HG03097 (cell line): ENCODE measurements at regions not wholly inside any gene's neighbourhood (a gene's known extent, or its start where the extent isn't known, plus 50 kb on each side); places are given as distances from the start of the nearest gene placed in this dataset.
"Not testable (repeated sequence)": the region's sequence is repeated elsewhere in the genome, so short reads cannot be mapped to it uniquely, and the experiment has no call there.

Source experiments
- ATAC-seq: cut with Tn5 transposase; IDR thresholded peaks from one replicate; pipeline ENCODE4 v1.9.1; 2021; ENCODE audit not compliant: unreplicated experiment, low FRiP score

DNA sequence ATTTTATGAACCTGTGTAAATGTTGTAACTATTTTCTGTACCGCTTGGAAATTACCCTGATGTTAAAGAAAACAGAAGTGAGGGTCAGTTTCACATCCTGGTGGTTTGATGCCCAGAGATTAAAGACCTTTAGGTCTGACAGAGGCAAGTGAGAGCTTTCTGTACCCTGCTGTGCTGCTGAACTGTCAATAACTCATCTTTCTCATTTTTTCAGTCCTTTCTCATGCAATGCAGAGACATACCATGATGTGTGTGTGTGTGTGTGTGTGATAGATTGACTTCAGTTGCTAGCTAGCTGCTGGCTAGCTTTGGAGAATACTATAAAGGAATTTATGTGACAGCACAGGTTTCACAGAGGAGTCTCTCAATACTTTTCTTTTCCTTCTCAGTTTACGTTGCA lies 2025.6 kb upstream of the LRRTM1 start:
- no peak for ATAC-seq

DNA sequence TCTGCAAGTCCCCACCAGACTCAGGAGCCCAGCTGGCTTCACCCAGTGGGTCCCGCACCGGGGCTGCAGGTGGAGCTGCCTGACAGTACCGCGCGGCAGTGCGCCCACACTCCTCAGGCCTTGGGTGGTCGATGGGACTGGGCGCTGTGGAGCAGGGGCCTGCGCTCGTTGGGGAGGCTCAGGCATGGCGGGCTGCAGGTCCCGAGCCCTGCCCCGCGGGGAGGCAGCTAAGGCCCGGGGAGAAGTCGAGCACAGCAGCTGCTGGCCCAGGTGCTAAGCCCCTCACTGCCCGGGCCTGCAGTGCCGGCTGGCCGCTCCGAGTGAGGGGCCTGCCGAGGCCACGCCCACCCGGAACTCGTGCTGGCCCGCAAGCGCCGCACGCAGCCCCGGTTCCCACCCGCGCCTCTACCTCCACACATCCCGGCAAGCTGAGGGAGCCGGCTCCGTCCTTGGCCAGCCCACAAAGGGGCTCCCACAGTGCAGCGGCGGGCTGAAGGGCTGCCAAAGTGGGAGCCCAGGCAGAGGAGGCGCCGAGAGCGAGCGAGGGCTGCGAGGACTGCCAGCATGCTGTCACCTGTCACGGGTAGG lies 2021.7 kb upstream of the LRRTM1 start:
- not testable (repeated sequence) for ATAC-seq

DNA sequence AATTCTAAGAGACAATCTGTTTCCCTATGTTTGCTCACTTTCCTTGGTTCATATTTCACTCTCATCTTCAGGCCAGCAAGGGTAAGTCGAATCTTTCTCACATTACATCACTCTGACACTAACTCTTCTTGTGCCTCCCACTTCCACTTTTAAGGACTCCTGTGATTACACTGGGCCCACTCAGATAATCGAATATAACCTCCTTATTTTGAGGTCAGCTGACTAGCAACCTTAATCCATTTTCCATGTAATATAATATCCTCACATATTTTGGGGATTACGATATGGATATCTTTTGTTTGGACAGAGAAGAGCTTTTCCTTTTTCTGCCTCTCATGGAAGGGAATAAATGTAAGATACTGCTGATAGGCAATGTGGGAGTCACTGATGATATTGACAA lies 2015.7 kb upstream of the LRRTM1 start:
- ATAC-seq: no peak

DNA sequence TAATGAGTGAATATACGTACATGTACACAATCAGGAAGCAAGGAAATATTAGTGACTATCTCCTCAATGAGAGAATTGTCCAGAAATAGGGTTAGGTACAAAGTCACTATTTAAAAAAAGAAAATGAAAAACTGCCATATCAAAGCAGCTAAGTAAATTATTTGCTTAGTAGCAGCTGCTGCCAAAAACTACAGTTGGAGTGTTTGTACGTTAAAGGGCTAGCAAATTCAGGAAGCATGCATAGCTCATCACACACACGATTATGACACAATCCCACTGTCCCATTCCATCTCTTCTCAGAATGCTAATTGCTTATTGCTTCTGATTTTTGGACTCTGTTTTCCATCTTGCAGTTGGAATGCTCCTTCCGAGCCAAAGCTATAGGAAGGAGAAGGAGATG lies 2012.5 kb upstream of the LRRTM1 start:
- no peak for ATAC-seq

DNA sequence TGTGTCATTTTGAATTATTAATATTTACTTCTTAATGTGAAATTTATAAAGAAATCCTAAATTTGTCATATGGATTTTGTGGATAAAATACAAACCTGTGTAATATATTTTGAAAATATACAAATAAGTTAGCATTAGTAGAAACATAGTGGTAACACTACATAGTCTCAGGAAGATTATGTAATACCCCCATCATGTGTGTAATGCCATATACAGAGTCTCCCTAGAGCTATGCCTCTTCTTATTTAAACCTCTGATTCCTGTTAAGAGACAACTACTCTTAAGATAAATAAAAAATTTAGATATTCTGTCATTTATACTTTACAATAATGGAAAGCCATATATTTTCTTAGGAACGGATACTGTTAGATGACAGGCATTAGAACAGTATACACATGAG lies 2012.0 kb upstream of the LRRTM1 start:
- no peak for ATAC-seq

DNA sequence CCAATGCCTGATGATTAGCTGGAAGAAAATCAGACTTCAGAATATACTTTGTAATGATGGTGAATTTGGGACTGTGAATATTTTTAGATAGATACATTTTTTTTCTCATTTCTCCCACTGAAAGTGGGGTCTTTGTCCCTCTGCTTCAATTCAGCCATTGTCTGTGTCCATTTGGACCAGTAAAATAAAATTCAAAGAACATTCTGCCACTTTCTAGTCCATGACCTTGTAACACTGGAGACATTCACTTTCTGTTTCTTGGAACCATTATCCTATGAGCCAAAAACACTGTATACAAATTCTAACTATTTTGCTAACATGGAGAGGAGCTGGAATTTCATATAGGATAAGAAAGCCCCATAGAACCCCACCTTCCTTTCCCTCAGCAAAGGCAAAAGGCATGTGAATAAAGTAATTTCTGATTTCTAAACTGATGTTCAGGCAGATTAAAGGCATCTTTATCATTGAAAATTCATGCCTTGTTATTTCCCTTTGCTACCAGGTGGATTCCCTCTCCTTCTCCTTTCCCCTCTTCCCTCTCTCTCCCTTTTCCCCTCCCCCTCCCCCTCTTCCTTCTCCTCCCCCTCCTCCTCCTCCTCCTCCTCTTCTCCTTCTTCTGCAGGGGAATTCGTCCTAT lies 2010.4 kb upstream of the LRRTM1 start:
- ATAC-seq: no peak

DNA sequence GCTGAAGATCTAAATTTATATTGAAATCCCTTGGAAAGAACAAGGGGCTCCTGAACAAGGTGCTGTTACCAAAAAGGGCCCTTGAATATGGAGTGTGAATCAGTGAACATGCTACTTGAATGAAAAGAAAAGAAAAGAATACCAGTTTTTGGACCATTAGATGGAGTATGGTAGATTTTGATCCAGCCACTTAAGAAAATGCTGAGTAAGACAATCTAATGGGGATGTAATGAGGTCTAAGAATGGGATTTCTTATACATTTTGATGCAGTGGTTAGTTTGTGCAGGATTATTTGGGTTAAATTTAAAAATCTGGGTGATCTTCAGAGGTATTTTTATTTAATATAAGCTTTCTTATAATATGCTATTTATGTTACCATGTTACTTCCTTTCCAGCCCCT lies 2003.0 kb upstream of the LRRTM1 start:
- no peak for ATAC-seq

DNA sequence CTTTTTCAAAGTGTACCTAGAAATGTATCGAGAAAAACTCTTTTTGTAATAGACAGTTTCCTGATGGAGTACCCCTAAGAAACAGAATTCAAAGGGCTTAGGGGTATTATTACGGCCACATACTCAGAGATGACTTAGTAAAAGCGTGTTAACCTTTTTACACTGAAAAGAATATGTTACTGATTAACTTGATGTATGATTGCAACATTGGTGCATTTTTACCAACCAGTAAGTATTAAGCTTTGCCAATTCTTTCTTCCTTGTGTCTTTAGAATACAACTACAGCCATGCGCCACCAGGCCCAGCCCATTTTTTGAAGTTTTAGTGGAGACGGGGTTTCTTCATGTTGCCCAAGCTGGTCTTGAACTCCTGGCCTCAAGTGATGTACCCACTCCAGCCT lies 1997.0 kb upstream of the LRRTM1 start:
- ATAC-seq: no peak

DNA sequence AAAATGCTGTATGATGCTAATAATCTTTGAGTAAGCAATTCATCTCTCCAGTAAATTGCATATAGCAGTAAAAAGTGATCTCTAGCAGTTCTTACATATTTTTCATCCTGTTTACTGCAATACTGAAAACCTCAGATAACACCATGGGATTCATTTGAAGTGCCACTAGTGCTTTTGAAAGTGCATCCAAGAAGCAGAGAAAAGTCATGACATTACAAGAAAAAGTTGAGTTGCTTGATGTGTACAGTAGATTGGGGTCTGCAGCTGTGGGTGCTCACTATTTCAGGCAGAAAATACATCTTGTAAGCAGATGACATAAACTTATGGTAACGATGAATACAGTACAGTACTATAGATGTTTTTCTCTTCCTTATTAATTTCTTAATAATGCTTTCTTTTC lies 1984.9 kb upstream of the LRRTM1 start:
- ATAC-seq: no peak

DNA sequence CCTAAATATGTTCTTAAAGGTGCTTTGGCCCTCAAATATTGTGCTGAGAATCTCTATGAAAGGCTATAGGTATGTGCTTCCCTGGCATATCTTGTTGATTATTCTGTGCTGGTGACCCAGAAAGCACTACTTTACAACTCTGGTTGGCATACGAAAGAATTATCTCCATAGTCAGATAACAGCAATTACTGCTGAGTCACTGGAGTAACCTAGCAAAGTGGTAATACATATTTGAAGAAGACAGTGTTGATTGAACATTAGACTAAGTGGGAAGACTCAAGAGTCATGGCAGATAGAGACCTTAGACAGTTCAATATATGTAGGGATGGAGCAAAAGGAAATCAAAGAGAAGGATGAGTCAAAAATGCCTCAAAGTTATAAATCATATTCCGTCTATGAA lies 1978.5 kb upstream of the LRRTM1 start:
- ATAC-seq: no peak

DNA sequence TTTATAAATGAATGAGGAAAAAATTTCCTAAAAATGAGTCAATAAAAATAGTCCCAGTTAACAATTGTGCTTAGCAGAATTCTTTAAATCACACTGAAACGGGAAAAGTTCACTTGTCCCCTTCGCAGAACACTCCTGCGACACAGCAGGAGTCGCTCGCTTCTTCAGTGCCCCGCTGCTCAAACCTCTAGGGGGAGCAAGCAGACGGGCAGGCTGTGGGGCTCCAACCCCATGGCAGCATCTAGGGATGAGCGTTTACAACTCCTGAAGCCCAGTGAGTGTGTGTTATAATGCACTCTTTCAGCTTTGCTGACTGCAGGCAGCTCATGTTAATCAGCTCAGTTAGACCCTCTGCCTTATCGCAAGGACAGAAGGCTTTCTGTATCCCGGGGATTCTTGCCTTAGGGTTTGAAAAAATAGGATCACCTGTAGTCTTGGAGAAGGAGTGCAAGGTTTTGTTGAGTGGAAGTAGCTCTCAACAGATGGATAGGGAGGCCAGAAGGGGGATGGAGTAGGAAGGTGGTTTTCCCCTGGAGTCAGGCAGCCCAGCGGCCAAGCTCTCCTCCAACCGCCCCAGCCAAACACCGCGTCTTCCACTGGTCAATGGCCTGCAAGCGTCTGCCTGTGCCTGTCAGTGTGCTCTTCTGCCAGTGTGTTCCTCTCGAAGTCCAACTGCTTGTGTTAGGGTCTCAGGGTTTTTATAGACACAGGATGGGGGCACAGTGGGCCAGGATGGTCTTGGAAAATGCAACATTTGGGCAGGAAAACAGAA lies 1977.7 kb upstream of the LRRTM1 start:
- no peak for ATAC-seq

DNA sequence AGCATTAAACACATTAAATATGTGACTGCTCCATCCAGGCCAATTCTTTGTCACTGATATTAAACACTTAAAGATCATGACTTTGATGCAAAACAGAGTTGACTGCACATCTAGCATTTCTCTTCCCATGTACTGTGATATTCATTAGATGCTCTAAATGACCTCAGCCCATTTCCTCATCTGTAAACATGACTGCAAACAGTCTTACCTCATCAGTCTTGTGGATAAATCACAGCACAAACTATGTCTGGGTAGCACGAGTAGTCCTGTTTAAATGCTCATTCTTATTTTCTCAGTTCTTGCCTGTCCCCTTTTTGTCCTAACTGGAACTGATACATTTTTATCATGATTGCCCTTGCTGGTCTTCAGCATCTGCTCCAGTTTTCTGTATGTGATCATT lies 1974.8 kb upstream of the LRRTM1 start:
- ATAC-seq: no peak

DNA sequence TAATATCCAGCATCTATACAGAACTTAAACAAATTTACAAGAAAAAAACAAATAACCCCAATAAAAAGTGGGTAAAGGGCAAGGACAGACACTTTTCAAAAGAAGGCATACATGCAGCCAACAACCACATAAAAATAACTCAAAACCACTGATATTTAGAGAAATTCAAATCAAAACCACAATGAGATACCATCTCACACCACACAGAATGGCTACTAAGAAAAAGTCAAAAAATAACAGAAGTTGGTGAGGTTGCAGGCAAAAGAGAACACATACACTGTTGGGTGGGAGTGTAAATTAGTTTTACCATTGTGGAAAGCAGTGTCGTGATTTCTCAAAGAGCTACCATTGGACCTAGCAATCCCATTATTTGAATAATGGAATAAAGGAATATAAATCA lies 1973.9 kb upstream of the LRRTM1 start:
- no peak for ATAC-seq

DNA sequence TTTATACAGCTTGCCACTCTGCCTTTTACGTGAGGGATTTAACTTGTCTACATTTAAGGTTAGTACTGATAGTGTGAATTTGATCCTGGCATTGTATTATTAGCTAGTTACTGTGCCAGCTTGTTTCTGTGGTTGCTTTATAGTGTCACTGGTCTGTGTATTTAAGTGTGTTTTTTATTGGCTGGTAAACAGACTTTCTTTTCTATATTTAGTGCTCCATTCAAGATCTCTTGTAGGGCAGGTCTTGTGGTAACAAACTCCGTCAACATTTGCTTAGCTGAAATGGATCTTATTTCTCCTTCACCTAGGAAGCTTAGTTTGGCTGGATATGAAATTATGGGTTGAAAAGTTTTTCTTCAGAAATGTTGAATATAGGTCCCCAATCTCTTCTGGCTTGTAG lies 1971.0 kb upstream of the LRRTM1 start:
- ATAC-seq: no peak

DNA sequence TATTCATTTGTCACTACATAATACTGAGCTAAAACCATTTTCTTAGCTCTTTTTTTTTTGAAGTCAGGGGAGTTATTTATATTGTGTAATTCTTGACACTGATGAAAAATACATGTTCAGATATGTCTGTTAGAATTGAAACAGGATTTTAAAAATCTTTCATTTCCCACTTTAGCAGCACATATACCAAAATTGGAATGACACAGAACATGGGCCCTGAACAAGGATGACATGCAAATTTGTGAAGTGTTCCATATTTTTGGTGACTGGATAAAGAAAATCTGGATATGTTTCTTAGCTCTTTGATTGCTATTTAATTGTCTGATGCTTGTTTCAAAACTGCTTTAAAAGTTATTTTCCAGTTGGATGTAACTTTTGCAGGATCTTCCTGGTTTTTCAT lies 1963.9 kb upstream of the LRRTM1 start:
- no peak for ATAC-seq

DNA sequence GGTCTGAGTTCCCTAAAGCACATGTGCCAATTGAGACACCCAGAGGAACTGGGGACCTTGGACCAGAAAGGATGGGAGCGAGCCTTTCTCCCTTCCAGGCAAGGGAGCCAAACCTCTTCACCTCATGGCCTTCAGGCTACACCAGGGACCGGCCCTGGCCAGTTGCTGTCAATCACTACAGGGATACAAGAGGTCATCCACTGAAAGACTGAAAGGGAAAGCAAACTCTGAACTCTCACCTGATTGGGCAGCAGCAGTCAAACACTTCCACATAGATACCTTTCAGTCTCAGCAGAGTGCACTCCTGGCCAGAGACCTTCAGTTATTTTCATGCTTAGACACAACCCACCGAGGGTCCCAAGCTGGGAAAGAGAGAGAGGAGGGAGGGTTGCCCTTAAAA lies 1956.0 kb upstream of the LRRTM1 start:
- no peak for ATAC-seq

DNA sequence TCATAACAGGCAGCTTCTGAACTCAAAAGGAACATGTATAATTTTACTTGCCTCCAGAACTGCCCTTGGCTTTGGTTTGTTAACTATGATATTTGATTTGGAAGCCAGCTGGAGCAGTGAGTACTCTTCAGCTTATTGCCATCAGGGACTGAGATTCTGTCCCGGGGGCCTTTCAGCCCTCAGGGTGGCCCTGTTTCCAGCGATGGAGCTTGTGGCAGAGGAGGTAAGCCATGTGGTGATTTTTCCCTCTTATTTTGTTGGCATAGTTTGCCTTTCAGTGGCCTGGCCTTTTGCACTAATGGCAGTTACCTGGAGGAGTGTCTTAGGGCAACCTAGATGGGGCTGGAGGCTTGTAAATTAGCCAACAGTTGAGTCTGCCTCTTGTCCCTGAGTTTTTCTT lies 1955.0 kb upstream of the LRRTM1 start:
- ATAC-seq: no peak

DNA sequence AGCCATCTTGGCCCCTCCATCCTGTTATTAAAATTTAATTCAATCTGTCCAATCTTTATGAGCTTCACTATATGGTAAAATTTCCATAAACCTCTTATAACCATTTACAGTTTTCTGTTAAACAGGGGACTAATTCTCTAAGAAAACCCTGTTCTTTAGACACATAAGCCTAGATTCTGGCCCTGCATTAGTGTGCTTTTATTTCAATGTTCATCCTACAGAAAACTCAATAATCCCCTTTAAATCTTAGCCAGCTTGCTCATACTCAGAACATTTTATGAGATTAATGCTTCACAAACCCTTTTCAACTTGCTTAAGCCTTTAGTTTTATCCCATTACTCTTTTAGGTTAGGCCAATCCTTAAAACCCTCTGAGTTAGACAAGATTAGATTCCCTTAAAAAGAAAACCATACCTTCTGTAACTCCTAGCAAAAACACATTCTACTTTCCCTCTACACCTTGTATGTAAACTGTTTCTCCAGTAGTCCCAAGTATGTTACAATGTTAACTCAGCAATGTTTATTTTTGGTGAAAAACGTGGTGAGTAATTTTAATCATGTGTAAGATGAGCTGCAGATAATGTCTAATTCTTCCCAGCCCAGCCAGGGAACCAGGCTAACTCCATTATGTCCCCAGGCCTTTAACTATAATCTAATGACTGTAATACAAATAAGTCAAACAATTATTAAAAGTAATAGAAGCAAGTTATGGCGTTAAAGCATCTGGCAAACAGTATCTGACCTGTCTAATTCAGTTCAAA lies 1953.4 kb upstream of the LRRTM1 start:
- no peak for ATAC-seq

DNA sequence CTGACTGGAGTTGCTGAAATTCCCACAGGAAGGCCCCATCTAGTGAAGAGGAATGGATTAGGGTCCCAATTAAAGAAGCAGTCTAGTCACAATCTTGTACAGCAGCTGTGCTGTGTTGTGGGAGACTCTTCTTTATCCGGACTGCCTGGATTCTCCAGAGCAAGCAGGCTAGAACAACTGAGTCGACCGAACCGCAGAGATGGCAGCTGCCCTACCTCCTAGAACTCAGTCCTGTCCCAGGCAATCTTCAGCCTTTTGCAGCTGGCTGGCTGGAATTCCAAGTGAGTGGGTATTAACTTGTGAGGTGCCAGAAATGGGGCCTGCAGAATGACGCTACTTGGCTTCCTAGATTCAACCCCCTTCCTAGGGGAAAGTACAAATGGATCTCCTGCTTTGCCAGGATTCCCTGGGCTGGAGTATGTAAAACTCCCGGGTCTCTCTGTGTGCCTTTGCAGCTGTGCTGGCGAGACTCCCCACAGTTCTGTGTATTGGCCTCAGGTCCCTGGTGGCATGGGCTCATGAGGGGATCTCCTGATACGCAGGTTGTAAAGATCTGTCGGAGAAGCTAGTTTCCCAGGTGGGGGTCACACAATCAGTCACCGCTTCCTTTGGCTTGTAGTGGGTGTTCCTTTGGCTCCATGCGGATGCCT lies 1952.6 kb upstream of the LRRTM1 start:
- ATAC-seq: no peak

DNA sequence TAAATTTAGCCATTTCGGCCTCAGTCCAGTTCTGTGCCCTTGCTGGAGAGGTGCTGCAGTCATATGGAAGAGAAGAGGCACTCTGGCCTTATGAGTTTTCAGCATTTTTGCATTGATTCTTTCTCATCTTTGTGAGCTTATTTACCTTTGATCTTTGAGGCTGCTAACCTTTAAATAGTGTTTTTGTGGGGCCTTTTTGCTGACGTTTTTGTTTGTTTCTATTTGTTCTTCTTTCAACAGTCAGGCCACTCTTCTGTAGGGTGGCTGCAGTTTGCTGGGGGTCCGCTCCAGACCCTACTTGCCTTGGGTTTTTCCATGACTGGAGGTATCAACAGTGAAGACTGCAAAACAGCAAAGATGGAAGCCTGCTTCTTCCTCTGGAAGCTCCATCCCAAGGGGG lies 1951.7 kb upstream of the LRRTM1 start:
- ATAC-seq: no peak

DNA sequence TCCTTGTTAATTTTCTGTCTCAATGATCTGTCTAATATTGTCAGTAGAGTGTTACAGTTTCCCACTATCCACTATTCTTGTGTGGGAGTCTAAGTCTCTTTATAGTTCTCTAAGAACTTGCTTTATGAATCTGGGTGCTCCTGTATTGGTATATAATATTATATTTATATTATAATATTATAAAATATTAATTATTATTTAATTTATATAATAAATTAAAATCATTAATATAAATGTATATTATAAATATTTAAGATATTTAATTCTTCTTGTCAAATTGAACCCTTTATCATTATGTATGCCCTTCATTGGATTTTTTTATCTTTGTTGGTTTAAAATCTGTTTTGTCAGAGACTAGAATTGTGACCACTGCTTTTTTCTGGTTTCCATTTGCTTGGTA lies 1950.2 kb upstream of the LRRTM1 start:
- ATAC-seq: no peak
